NB4 (cell line): ENCODE measurements at regions not wholly inside any gene's neighbourhood (a gene's known extent, or its start where the extent isn't known, plus 50 kb on each side); places are given as distances from the start of the nearest gene placed in this dataset.

ENCODE experiments used
- DNase-seq: peaks from one replicate; pipeline ENCODE4 v3.0.0; 2010; ENCODE audit warnings: low read depth
- H3K4me3 ChIP-seq: one replicate; pipeline ENCODE4 v1.5.1; 2011; ENCODE audit warnings: mild to moderate bottlenecking, low read depth, low read length, moderate library complexity
- MYC ChIP-seq: IDR thresholded peaks from 2 replicates; pipeline ENCODE4 v1.6.1; 2011; ENCODE audit warnings: low read depth, low read length
- POLR2A ChIP-seq: IDR thresholded peaks from 2 replicates; pipeline ENCODE4 v1.6.1; 2011; ENCODE audit warnings: mild to moderate bottlenecking; ENCODE audit not compliant: insufficient read length; ENCODE audit errors: extremely low read depth
- TF ChIP-seq, protein P1 (sequence below): IDR thresholded peaks from one replicate; pipeline ENCODE4 v1.5.1; 2012; ENCODE audit warnings: low read depth, low read length
- TF ChIP-seq, protein P2 (sequence below): IDR thresholded peaks from 2 replicates; pipeline ENCODE4 v1.6.1; 2011; ENCODE audit warnings: low read depth, low read length

DNA sequence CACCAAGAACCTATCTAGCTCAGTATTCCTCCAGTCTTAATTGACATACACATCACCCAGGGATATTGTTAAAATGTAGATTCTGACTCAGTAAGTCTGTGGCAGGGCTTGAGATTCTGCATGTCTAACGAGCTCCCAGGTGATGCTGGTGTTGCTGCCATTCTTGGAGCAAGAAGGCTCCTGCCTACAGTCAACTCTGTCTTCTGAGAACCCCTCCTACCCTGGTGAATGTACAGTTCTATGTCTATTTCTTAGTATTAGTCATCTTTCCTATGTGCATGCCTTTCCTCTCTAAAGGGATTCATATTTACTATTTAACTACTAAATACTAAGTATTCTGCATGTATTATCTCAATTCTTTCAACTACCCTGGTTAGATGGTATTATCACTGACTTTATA lies 268.7 kb downstream of the EDEM1 start:
- TF ChIP-seq, protein P1, sequence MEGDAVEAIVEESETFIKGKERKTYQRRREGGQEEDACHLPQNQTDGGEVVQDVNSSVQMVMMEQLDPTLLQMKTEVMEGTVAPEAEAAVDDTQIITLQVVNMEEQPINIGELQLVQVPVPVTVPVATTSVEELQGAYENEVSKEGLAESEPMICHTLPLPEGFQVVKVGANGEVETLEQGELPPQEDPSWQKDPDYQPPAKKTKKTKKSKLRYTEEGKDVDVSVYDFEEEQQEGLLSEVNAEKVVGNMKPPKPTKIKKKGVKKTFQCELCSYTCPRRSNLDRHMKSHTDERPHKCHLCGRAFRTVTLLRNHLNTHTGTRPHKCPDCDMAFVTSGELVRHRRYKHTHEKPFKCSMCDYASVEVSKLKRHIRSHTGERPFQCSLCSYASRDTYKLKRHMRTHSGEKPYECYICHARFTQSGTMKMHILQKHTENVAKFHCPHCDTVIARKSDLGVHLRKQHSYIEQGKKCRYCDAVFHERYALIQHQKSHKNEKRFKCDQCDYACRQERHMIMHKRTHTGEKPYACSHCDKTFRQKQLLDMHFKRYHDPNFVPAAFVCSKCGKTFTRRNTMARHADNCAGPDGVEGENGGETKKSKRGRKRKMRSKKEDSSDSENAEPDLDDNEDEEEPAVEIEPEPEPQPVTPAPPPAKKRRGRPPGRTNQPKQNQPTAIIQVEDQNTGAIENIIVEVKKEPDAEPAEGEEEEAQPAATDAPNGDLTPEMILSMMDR = no peak
- TF ChIP-seq POLR2A (no peak), MYC (no peak)
- TF ChIP-seq, protein P2, sequence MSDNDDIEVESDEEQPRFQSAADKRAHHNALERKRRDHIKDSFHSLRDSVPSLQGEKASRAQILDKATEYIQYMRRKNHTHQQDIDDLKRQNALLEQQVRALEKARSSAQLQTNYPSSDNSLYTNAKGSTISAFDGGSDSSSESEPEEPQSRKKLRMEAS = no peak
- DNase-seq = no peak
- H3K4me3 ChIP-seq = no peak overlapping the region

DNA sequence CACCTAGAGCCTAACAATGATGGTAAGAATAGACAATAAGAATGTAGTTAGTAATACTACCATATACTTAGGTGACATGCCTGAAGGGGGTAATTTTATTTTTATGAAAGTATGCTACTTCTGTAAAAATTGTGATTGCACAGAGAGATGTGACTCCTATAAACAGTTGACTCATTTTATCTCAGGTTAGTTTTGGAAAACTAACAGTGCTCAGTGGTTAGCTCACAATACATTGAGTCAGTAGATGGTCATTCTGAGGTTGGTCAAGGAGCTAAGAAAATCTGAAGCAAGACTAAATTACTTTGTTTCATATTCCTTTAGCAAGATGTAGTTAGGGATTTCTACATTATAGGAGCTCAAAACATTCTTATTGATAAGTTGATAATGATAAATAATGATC lies 271.0 kb downstream of the EDEM1 start:
- no peak for DNase-seq
- no peak for TF ChIP-seq MYC
- TF ChIP-seq, protein P1 = no peak
- TF ChIP-seq, protein P2 = no peak
- no peak overlapping the region for H3K4me3 ChIP-seq

DNA sequence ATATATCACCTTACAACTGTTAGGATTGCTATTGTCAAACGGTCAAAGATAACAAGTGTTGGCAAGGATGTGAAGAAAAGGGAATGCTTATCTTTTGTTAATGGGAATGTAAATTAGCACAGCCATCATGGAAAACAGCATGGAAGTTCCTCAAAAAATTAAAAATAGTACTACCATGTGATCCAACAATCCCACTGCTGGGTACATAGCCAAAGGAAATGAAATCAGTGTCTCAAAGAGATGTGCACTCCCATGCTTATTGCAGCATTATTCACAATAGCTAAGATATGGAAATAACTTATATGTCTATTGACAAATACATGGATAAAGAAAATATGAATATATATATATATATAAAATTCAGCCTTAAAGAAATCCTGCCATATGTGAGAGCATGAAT lies 274.6 kb downstream of the EDEM1 start:
- TF ChIP-seq, protein P1 = no peak
- TF ChIP-seq, protein P2 = no peak
- TF ChIP-seq POLR2A (no peak), MYC (no peak)
- H3K4me3 ChIP-seq = no peak overlapping the region
- no peak for DNase-seq

DNA sequence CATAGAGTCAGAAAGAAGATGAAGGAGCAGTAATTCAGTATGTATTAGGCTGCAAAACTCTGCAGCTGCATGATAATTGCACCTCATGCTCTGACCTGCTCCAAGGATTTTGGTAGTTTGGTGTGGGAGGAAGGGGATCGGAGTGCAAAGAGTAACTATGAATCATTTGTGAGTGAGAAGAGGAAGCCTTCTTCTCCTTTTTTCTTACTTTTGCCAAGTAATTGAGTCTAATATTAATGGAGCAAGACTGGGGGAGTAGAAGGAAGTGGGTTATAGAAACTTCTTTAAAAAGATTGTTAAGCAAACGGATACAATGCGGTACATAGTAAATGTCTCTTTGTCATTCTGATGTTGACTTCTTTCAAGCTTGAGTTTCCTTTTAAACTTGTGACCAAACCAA lies 276.5 kb downstream of the EDEM1 start:
- H3K4me3 ChIP-seq = peak overlapping the region; percentile 33
- peak; percentile 89 for DNase-seq

DNA sequence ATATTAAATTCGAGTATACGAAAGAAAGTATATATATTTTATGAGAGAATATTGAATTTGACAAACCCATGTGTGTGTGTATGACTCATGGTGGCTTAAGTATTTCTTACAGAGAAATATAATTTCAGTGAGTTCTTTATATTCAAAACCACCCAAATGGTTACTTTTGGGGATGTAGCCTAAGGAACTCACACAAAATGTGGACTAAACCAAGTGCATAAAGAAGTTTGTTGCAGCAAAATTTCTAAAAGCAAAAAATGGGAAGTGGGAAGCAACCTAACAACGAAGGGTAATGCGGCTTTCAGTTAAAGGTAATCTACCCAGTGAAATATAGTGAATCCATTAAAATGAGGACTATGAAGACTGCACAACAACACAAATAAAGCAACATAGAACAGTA lies 277.1 kb downstream of the EDEM1 start:
- peak overlapping the region; percentile 33 for H3K4me3 ChIP-seq
- TF ChIP-seq POLR2A = no peak
- TF ChIP-seq, protein P1 = no peak
- TF ChIP-seq MYC = no peak
- TF ChIP-seq, protein P2 = no peak
- peak; percentile 62 for DNase-seq

More for the DNA sequence above, 276.5 kb downstream of the EDEM1 start:
- TF ChIP-seq POLR2A (no peak), MYC (peak; percentile 24)
- TF ChIP-seq, protein P1 = no peak
- TF ChIP-seq, protein P2 = 0 out of 2 replicates have a peak, but pooled peaks have one; percentile 26

DNA sequence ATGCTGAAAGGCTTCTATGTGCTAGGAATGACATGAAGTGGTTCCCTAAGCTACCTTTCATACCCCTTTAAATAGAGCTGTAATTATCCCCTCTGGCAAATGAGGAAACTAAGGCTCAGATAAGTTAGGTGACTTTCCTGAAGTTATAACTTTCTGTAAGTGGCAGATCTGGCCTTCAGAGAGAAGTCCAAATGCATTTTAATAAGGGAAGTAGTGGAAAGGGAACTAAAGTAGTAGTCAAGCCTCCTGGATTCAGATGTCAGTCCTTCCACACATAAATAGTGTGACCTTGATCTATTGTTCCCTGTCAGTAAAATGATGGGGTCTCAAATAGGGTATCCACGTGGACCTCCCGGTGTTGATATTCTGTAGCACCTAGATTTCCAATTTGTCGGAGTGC lies 277.7 kb downstream of the EDEM1 start:
- peak overlapping the region; percentile 33 for H3K4me3 ChIP-seq
- no peak for TF ChIP-seq POLR2A
- TF ChIP-seq, protein P2 = no peak
- TF ChIP-seq, protein P1 = no peak
- no peak for TF ChIP-seq MYC
- DNase-seq = peak; percentile 40
